Fibroblast of skin of right quadriceps (primary cell): ENCODE measurements at regions not wholly inside any gene's neighbourhood (a gene's known extent, or its start where the extent isn't known, plus 50 kb on each side); places are given as distances from the start of the nearest gene placed in this dataset.
"Not testable (repeated sequence)": the region's sequence is repeated elsewhere in the genome, so short reads cannot be mapped to it uniquely, and the experiment has no call there.

Source experiments
- DNase-seq: peaks from one replicate; pipeline ENCODE4 v3.0.0-alpha.2; 2013

- DNase-seq: peak; percentile 34
Measured at GRCh38 chr1:70760154-70760553, 287.5 kb downstream of the PTGER3 start.

GRCh38 chr1:70762386-70762785 is 285.2 kb downstream of the PTGER3 start:
- no peak for DNase-seq

GRCh38 chr1:70764747-70765146 is 282.9 kb downstream of the PTGER3 start:
- peak; percentile 42 for DNase-seq

- peak; percentile 76 for DNase-seq
Measured at GRCh38 chr1:70767377-70767776, 280.2 kb downstream of the PTGER3 start.

- peak; percentile 28 for DNase-seq
Measured at GRCh38 chr1:70768216-70768615, 279.4 kb downstream of the PTGER3 start.

DNA sequence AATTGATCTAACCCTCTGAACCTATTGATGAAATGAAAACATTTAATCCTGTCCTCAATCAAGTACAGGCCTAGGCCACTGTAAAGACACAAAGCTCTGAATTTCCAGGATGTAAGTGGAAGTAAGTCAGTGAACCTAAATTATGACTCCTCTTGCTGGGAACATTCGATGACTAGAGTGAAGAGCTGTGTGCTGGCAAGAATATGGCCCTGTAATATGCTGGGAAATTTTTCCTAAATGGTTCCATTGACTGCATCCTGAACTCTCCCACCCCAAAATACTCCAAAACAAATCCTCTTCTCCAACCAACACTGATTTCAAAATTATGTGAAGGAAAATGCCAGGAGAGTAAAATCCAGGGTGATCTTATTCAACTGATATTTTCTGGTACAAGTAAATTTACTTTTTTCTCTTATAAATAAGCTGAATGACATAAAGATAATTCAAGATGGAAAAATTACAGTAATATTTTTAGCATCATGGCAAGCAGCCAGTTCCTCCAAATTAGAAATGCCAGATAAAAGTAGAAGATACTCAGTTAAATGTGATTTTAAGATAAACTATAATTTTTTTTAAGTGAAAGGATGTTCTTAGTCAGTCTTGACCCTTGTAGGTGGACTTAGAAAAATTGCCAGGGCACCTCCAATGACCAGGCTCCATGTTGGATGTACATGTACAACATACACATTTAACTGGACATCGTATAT is 269.4 kb downstream of the PTGER3 start:
- no peak for DNase-seq

DNA sequence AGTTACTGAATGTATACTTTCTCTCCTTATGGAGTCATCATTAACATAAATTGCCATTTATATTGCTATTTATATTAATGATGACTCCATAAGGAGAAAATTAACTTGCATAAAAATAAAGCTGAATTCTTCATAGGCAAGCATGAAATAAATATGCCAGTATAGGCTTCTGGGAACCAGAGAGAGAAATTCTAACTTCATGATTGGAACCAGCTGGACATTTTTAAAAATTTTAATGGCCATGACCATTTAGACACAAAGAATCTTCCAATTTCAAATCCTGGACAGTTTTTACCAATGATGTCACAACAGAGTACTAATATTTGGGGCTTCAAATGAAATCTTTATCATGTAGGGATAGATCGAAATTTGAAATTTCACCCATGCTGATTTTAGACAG is 268.7 kb downstream of the PTGER3 start:
- DNase-seq: peak; percentile 16

DNA sequence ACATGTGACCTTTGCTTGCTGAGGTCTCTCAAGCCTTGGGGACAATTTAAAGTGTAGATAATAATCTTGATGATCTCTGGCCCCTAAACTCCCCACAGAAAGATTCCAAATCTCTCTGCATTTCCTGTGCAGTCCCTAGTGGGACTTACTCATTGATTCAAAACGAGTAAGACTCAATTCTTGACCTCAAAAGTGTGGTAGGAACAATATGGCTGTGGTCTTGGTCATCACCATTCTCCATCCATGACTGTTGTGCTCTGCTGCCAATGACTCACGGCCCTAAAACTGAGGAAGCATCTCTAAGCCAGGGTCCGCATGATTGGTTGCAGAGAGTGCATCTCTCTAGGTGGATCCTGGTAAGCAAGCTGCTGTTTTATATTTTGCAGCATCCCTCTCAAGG is 268.0 kb downstream of the PTGER3 start:
- peak; percentile 92 for DNase-seq

DNA sequence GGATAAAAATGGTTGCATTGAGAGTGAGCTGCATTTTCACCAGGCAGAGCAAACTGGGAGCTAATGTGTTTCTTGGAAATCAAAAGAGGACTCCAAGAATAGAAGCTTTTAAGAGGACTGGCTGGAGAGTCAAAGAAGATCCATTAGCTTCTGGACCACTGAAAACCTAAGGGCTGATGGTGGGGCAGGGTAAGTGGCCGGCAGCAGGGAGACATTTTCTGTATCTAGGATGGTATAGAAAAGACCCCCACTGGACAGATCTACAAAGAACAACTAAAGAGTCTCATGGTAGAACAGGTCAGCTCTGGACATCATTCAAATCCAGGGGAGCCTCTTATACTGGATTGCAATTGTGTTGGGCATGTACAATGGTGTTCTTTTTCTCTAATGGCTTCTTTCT is 262.3 kb downstream of the PTGER3 start:
- no peak for DNase-seq

- DNase-seq: no peak
Measured at GRCh38 chr1:70790232-70790923, 257.2 kb downstream of the PTGER3 start.

DNA sequence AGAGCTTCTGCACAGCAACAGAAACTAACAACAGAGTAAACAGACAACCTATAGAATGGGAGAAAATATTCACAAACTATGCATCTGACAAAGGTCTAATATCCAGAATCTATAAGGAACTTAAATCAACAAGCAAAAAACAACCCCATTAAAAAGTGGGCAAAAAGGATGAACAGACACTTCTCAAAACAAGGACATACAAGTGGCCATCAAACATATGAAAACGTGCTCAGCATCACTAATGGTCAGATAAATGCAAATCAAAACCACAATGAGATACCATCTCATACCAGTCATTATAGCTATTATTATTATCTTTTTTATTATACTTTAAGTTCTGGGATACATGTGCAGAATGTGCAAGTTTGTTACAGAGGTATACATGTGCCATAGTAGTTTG is 252.6 kb downstream of the PTGER3 start:
- not testable (repeated sequence) for DNase-seq

GRCh38 chr1:70796298-70796697 is 251.3 kb downstream of the PTGER3 start:
- DNase-seq: not testable (repeated sequence)

DNA sequence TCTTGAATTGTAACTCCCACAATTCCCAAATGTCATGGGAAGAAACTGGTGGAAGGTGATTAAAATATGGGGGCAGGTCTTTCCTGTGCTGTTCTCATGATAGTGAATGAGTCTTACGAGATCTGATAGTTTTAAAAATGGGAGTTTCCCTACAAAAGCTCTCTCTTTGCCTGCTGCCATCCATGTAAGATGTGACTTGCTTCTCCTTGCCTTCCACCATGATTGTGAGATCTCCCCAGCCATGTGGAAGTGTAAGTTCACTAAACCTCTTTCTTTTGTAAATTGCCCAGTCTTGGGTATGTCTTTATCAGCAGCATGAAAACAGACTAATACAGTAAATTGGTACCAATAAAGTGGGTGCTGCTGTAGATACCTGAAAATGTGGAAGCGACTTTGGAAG is 245.0 kb downstream of the PTGER3 start:
- DNase-seq: not testable (repeated sequence)

DNA sequence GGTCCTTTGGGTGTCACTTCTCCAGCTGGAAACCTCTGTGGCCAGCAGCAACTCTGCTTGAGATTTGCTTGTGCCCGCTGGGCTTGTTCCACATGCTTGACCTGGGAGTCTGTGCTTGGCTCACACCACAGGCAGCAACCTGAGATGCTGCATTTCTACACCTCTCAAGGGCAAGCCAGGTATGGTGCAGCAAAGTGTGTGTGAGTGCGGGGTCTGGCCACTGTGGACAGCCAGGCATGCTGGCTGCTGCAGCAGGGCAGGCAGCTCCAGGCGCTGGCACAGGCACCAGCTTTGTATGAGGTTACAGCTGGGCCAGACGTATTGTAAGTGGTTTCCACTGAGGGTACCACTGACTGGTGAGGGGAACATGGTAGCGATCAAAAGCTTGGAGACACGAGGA is 242.0 kb downstream of the PTGER3 start:
- no peak for DNase-seq

GRCh38 chr1:70807088-70807664 is 240.4 kb downstream of the PTGER3 start:
- no peak for DNase-seq

DNA sequence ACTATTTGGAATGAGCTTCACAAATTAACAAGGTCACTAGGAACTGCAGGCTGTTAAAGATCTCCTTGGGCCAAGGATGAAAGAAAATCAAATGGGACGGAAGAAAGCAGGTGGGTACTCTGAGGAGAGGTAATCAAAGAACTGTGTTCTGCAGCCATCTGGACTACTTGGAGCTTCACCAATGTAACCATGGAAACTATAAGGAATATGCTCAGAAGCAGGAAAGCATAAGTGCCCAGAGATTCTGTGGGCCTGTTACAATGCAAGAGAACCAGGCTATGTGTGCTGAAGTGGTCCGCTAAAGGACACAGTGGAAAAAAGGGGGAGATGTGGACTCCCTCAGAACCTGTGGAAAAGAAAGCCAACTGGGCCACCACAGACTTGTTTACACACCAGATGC is 238.5 kb downstream of the PTGER3 start:
- no peak for DNase-seq

GRCh38 chr1:70811815-70812214 is 235.8 kb downstream of the PTGER3 start:
- no peak for DNase-seq

DNA sequence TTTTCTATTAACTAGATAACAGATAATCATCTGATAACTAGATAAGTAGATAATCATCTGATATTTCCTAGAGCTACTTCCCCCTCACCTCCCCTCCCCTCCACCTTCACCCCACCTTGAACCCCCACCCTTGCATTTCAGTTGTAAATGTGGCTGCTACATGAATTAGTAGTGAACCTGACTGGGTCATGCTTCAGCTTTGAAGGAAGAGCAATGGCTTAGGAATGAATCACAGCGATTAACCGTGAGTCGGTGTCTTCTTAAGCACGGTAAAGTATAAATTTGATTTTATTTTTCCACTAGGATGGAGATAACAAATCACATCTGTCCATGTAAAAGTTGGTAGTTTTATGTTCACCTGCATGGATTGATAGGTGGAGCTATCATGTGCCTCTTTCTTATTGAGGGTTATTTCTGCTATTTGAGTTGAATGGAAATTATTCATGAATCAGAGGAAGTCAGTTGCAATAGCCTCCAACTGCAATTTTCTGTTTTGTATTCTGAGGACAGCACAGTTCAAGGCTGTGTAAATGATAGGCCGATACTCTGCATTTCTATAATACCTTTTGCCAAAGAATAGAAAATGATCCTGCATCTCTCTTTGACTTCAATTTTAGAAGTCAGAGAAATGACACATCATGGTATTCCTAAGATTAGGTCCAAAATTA is 235.0 kb downstream of the PTGER3 start:
- no peak for DNase-seq

- peak; percentile 67 for DNase-seq
Measured at GRCh38 chr1:70818401-70818800, 229.2 kb downstream of the PTGER3 start.

DNA sequence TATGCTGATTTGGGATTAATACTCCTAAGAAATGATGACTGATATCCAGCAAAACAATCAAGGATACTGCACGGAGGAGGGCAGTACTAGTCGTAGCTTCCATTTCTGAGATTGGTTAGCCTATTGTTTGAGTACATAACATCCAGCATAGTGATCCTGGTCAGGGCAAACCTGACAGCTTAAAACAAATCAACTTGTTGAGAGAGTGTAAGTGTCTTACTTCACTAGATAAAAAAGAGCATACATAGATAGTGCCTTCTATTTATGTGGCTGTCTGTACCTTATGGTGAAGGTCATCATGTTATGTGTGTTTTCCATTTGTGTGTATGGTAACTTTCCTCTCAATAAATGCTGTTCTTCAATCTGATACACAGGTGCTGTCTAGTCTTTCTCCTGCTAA is 228.4 kb downstream of the PTGER3 start:
- DNase-seq: no peak

DNA sequence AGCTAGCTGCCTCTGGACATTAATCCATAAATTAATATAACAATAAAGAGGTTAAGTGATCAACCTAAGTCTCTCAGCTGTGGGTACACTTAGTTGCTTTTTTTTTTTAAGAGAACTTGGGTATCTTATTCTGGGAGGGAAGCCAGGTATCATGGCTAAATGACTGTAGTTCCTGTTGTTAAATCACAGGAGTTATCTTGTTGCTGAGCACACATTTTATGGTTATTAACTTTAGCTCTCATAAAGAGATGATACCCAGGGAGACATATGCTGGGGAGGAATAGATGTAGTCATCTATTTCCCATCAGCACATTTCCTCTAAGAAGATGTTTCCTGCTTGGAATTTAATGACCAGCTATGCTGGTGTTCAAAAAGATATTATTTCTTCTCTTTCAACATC is 227.8 kb downstream of the PTGER3 start:
- no peak for DNase-seq

DNA sequence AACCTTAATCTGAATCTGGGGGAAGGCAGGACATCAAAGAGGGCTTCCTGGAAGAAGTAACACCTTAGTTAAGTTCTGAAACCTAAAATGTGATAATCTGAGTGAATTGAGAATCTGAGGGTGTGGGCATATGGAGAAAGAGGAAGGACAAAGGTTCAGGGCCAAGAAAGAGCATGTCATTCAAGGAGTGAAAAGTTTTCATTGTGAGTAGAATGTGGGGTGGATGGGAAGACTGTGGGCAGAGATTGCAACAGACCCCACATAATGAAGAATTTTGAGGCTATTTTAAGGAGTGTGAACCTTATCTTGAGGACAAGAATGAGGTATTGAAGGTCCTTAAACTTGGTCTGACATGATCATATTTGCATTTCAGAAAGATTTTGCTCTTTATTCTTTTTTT is 227.2 kb downstream of the PTGER3 start:
- no peak for DNase-seq

- DNase-seq: no peak
Measured at GRCh38 chr1:70820995-70821394, 226.6 kb downstream of the PTGER3 start.

GRCh38 chr1:70826428-70826827 is 221.2 kb downstream of the PTGER3 start:
- DNase-seq: no peak
